DMS153 treated with DMSO at 0.1 percent for 48 hours (cell line): ENCODE measurements at regions not wholly inside any gene's neighbourhood (a gene's known extent, or its start where the extent isn't known, plus 50 kb on each side); places are given as distances from the start of the nearest gene placed in this dataset.

Experiments used
- DNase-seq: peaks from one replicate; lab custom pipeline; 2025; ENCODE audit not compliant: unreplicated experiment; lab: John Stamatoyannopoulos, UW

DNA sequence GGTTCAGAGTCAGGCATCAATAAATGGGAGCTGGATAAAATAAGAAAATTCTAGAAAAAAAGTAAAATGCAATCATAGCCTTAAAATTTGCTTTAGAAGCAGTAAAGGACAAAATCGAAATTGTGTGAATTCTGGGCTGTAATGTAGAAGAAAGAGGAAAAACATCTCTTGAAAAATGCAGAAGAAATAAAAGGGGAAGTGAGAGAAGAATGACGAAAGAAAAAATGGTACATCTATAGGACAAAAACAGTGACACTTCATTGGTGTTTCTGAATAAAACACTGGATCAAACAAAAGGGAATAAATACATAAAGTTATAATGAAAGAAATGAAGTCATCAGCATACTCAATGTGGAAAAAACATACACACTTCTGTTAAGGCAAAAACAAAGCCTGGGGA lies 642.3 kb downstream of the ACTL7B start:
- no peak for DNase-seq

DNA sequence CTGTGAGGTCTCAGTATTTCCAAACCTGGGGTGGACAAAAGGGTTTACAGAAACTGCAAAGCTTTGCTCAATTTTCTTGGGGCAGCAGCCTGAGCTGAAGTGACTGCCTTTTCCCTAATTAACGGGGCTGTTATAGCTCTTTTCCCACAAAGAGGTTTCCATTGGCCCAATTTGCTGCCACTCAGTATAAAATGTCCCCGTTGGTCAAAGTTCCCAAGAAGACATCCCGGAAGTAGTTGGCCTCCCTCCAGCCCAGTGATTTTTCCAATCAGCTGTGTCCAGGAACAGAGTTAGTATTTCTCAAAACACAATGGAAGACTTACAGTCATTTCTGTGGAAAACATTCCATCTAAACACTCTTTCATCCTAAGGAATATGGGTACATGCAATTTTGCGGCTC lies 643.6 kb downstream of the ACTL7B start:
- DNase-seq = no peak

DNA sequence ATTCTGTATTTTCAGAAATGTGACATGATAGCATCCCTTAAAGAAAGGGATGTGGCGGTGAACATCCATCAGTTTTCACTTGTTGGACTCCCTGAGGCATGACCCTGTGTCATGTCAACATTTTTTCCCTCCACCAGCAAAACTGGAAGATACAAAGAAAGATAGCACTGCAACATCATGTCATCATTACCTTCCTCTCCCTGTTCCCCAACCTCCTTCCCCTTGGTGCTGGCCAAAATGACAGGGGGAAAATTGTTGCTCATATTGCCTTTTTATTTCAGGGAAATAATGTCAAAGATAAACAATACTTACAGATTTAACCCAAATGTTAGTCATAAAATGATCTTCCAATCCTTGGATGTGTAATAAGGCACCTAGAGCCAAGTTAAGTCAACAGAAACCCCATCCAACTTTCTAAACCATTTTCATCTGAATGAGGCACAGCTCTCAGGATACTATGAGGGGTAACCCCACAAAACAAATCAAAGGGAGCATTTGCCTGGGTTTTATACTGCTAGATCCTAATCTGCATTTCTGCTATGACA lies 644.3 kb downstream of the ACTL7B start:
- no peak for DNase-seq

DNA sequence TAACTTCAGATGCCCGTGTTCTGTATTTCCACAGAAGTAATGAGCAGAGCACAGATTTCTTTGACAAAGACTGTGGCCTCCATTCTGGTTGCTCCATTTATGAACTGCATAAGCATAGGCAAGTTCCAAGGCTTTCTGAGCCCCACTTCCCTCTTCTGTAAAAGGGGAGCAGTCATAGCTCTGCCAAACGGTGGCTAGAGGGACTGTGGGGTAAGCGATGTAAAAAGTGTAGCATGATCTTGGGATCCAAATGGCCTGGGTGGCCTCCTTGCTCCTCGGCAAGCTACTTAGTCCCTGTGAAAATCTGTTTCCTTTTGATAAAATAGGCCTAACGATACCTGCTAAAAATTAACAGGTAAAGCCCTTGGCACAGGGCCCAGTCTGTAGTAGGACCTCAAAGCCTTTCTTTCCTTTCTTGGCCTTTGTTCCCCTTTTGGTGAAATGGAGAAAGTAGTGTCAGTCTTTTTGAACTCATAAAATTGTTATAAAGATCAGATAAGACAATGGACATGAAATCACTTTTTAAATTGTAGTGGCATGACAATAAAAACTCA lies 646.6 kb downstream of the ACTL7B start:
- DNase-seq = no peak

DNA sequence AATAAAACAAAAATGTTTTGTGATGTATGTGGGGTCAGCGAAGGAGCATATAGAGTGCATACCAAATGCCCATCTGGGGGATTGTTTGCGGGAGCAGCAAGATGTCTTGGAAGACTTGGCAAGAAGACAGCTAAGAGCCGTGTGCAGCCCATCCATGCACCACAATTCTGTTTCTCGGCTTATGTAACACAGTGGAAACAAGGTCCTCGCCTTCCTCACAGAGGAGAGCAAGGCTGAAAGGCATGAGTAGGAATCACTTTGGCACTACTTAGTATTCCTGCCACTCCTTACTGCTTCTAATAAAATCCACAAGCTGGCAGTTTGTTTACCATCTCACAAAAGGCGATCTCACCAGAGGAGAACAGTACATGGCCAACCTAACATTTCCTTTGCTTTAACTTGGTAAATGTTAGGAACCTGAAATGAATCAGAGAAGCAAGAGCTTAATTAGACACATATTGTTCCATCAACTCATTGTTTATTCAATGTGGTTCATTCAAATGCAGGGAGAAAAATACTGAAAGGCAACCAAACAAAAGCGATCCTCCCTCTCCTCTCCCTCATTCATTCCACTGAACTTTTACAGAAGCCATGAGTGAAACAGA lies 648.1 kb downstream of the ACTL7B start:
- no peak for DNase-seq

DNA sequence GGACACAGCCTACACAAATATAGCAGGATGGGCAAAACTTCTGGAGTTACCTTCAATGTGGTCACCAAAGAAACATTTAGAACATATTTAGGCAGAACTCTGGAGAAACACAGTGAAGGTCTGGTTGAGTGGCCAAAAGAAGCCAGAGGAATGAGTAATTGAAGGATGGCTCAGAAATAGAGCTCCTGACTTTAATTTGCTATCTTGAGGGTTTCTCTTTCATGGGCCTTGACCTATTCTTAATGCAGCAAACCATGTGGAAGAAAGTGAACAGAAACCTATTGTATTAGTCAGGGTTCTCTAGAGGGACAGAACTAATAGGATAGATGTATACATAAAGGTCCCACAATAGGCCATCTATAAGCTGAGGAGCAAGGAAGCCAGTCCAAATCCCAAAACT lies 650.5 kb downstream of the ACTL7B start:
- DNase-seq = no peak

DNA sequence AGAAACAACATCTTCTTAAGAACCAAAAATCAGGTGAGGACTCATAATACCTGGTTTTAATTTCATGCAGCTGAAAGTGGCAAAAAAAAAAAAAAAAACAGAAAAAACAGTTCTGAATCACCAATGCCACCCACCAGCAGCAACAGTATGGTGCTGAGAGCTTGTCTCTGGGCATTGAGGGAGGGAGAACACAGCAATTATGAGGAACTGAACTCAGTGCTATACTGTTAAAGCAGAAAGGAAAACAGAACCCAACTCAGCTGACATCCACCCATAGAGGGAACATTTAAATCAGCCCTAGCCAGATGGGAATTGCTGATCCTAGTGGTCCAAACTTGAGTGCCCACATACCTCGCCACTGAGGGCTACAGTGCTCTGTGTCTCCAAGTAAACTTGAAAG lies 657.9 kb downstream of the ACTL7B start:
- no peak for DNase-seq

DNA sequence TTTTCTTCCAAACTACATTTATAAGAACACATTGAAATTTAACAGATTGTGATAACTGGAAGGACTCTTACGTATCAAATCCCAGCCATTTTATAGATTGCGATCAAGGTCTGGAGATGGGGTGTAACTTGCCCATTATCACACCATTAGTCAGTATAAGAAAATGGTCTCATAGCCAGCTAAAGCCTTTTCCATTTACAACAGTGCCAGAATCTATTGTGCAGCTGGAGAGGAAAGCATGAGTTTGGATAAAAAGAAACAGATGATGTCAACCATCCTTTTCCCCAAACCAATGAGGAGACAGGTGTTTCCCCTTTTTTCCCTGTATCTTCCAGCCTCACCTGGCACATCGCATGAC lies 658.8 kb downstream of the ACTL7B start:
- no peak for DNase-seq

DNA sequence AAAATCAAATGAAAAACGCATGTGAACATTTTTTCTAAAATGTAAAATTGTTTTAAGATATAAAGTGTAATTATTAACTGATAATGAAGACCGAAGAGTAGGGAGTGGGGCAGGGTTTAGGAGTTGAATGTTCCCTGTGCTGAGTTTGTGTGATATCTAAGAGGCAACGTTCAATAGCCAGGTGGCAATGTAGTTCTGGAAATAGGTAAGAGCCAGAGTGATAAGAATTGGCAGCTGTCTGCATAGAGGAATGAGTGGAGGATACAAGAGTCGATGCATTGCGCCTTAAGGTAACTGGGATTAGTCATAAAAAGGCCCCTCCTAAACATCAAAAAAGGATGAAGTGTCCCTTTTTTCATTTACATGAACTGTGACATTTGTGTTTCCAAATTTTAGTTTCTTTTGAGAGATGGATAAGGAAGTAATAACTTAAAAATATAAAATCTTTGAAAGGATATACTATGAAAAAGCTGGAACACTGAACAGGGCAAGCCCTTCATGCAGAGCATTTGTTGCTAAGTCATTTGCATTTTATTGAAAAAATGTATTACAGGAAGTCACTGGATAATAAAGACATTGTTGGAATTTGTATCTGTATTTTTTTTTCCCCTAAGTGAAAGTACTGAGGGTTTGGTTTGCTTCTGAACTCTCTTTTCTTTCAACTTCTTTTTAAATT lies 659.3 kb downstream of the ACTL7B start:
- no peak for DNase-seq

DNA sequence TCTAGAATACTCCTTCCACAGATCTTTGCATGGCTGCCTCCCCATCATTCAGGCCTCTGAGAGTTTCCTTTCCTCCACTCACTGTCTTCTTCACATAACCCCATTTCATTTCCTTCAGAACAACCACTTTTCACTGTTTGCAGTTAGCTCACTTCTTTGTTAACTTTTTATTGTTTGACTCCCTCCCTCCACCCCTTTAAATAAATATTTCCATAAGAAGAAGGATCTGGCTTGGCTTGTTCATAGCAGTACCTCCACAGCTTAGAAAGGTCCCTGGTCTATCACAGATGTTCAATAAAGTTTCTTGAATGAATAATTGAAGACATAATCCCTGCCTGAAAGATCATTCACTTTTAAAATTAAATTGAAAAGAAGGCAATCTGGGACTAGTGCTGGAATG lies 661.6 kb downstream of the ACTL7B start:
- DNase-seq = no peak

DNA sequence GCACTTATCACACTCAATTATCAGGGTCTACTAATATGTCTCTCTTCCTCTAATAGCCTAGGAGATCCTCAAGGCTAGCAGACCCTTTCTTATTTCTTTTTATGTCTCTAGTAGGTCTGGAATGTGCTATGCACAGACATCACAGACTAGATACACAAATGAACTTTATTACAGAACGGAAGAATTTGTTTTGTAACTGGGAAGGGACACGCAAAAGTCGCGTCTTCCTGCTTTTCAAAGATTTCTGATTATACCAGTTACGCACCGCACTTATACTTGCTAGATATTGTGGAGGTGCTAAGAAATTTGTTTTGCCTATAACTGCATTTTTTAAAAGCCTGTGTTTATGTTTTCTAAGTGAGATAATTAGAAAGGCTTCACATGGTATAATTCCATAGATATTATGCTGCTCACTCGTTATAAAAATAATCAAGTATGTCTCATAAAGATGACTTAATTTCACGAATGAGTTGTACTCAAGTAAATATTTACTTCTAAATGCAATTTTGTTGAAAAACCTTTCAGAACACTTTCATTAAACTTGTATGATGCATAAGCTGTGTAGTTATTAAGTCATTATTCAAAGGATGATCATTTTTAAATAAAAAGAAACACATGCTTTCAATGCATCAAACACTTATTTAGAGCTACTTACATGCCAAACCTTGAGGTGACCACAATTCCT lies 662.6 kb downstream of the ACTL7B start:
- no peak for DNase-seq

DNA sequence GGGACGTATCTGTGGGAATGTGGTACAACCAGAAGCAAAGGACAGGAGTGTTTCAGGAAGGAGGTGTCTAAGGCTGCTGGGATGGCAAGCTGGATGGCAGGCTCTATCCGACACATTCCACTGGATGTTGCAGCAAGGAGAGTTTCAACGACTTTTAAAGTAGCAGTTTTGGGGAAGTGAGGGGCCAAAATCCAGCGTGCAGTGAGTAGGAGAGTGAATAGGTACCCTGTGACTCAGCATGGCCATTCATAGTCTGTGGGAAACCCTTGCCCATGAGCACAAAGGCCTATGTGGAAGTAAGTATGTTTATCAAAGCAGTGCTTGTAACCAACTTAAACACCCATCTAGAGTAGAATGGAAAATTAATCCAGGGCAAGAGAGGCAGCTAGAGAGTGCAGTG lies 664.7 kb downstream of the ACTL7B start:
- DNase-seq = no peak

DNA sequence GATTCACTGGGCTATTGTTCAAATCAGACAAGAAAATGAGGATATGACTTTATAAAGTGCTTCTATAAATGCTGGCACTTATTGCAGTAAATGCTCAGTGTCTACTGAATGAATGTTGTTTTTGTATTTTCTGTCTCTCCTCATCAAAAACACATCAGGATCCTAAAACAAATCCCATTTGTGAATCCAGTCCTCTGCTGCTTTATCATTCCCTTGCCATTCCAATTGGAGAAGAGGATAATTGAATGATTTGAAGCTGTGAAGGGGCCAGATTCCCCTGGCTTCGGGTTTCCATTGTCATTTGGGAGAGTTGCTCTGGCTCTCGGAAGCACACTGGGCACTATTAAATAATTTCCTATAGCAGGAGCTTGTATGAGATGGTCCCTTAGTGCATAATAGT lies 666.8 kb downstream of the ACTL7B start:
- no peak for DNase-seq

DNA sequence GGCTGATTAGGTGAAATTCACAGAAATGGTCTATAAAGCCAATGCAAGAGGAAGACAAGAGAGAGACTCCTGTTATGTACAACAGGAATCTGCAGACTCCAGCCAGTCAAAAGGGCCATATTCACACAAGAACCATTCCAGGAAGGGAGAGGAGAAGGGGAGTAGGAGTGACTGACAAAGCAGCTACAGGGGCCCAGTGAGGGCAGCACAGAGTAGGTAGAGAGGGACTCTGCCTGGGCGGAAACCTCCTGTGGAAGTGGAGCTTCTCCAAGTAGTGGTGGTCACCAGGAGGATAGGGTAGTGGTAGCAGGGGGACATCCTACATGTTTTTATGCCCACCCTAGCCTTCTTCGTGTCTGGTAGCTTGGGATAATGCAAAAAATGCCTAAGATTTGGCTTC lies 667.3 kb downstream of the ACTL7B start:
- no peak for DNase-seq

DNA sequence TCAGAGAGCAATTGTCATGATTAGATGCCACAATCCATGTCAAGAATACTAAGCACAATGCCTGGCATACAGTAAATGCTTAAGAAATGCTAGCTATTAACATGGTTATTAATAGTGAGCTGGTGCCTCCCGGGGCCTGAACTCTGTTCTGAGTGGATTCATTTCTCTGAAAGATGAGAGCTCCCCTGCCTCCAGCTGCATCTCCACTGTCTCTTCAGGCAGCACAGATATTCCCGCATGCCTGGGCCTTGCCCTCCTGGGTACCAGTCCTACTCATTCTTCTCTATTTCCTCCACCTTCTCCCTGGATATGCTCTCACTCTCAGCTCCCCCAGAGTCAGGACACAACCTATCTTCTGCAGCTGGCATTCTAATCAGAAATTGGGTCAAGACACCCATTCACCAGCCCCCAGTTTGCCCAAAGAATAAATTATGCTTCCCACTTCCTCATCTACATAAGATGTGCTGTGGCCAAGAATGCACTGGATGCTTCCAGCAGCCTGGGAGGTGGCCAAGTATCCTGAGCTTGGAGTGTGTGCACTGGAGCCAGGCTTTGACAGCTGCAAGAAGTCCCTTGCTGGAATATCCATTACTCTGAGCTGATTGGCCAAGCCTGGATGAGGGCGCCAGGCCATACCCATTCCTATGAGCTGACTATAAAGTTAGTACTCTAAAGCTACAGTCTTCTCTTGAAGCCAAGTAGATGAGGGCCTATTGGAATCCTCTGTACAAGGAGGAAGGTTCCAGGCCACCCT lies 669.0 kb downstream of the ACTL7B start:
- no peak for DNase-seq

DNA sequence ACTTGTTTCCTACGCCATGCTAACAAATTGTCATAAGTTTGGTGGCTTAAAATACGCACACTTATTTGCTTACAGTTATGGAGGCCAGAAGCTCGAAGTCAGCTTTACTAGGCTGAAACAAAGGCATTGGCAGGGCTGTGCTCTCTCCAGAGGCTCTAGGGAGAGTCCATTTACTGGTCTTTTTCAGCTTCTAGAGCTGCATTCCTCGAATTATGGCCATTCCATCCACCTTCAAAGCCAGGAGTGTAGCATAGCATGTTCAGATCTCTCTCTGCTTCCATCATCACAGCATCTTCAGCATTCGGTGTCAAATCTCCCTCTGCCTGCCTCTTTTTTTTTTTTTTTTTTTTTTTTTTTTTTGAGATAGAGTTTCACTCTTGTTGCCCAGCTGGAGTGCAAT lies 670.2 kb downstream of the ACTL7B start:
- no peak for DNase-seq

DNA sequence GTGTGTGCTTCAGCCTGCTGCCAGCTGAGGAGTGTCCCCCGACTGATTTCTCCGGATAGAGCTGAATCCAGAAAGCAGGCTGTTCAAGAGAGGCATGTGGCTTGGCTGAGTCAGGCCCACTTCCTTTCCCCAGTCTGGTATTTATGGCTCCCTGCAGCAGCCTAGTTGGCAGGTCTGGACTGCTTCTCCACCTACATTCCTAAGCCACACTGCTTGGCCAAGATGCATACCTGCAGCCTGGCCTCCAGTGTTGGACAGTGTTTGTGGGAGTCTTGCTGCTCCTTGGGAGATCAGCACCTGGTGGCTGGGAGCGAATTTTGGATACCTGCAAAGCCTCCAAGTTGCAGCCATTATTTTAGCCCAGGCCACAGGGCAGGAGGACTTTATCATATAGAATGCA lies 670.8 kb downstream of the ACTL7B start:
- DNase-seq = no peak

DNA sequence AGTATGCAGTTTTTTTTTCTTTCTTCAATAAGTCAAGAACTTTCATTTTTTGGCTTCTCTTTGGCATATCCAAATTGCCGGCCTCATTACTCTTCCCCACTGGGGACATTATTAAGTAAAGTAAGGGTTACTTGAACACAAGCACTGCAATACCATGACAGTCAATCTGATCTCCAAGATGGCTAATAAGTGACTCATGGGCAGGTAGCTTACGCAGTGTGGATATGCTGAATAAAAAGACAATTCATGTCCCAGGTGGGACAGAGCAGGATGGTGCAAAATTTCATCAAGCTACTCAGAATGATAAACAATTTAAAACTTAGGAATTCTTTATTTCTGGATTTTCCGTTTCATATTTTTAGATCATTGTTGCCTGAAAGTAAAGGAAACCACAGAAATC lies 671.8 kb downstream of the ACTL7B start:
- no peak for DNase-seq

DNA sequence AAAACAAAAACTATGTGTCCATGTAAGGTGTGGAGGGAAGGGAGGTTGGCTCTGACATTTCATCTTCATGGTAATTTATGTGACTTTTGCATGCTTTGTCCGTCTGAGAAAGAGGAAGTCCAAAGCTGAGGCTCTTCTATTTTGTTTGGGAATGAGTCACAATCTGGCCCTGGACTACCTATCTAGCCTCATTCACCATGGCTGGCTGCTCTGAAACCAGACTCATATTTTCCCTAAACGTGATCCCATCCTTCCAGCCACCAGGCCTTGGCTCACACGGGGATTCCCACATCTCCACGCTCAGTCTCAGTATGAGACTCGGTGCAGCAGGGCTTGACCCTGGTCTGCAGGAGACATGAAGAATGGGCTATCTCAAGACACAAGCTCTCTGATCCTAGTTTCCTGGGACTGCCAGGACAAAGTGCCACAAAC lies 672.8 kb downstream of the ACTL7B start:
- DNase-seq = no peak

DNA sequence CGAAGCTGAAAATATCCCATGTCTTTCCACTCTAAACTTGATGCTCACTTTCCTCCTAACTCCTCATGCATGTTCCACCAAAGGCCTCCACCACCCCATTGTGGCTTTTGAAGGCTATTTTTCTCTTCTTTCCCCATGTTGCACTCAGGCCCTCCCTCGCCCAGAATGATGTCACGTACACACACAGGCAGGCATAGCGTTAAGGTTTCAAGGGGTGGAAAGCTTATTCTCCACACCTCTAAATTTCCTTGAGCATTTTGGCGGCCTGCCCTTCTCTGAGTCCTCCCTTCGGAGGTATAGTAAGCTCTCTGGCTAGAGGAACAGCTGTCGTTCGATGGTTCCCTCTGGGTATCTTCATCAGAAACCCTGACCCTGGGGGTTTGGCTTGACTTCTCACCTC lies 673.5 kb downstream of the ACTL7B start:
- DNase-seq = no peak

DNA sequence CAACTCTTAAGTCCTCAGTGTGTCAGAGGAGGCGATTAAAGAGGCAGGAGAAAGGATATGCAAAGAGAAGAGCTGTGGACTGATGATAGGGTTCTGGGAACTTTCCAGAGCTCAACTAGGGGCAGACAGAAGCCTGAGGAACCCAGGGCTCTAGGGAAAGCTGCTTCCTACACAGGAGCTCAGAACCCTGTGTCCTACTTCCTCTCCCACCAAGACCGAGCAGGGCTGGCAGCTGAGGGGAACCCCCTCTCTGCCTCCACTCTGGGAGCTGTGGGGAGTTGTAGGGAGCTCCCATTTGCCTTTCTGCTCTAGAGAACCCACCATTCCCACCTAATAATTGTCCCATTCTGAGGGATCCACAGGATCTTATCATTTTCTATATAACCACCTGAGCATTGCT lies 674.3 kb downstream of the ACTL7B start:
- no peak for DNase-seq
